H1 (cell line): ENCODE measurements at regions not wholly inside any gene's neighbourhood (a gene's known extent, or its start where the extent isn't known, plus 50 kb on each side); places are given as distances from the start of the nearest gene placed in this dataset.

Experiments used
- CTCF ChIP-seq, 3 experiments: IDR thresholded peaks; 1 replicate in 2 of 3; 2 replicates in 1 of 3; pipeline versions ENCODE4 v1.5.1 to v1.6.1; 2011; ENCODE audit warnings: low read length in 3 of 3, mild to moderate bottlenecking in 3 of 3, inconsistent platforms in 2 of 3, low read depth in 1 of 3, moderate library complexity in 1 of 3; ENCODE audit not compliant: insufficient read depth in 1 of 3; ENCODE audit errors: control extremely low read depth in 1 of 3
- EZH2 ChIP-seq: fragments of 200-600 bp; sonication (generic); IDR thresholded peaks from 2 replicates; pipeline ENCODE4 v1.7.1; 2012; ENCODE audit warnings: low read depth, mild to moderate bottlenecking, moderate library complexity, low read length, inconsistent platforms; ENCODE audit not compliant: severe bottlenecking
- SIN3A ChIP-seq, 2 experiments: IDR thresholded peaks in 1 of 2; conservative IDR thresholded peaks in 1 of 2; 2 replicates each; pipeline ENCODE4 v1.6.1; 2011 to 2012; ENCODE audit warnings: low read length in 2 of 2, improper control_type of control experiment in 1 of 2, low read depth in 1 of 2, mild to moderate bottlenecking in 1 of 2
- TCF12 ChIP-seq: IDR thresholded peaks from 2 replicates; pipeline ENCODE4 v1.6.1; 2011; ENCODE audit warnings: low read depth, mild to moderate bottlenecking, low read length

- TF ChIP-seq TCF12 (no peak), CTCF (IDR thresholded peaks at IDR 0.05; ENCODE audit: control extremely low read depth in 1 of 3, insufficient read depth in 1 of 3, low read depth in 1 of 3, low read length in 3 of 3) (no peak), SIN3A (conservative IDR thresholded peaks at IDR 0.05 in 1 of 2, IDR thresholded peaks at IDR 0.05 in 1 of 2; ENCODE audit: low read depth in 1 of 2, low read length in 2 of 2) (no peak), EZH2 (no peak)
These were observed 223.9 kb upstream of the EPHA5 start for GRCh38 chr4:65893957-65894755.
